GM18951 (cell line): ENCODE measurements at regions not wholly inside any gene's neighbourhood (a gene's known extent, or its start where the extent isn't known, plus 50 kb on each side); places are given as distances from the start of the nearest gene placed in this dataset.

Experiments
- POLR2A ChIP-seq: IDR thresholded peaks from 4 replicates; pipeline ENCODE4 v1.6.1; 2011; ENCODE audit warnings: mild to moderate bottlenecking; ENCODE audit not compliant: insufficient read length, insufficient read depth; ENCODE audit errors: extremely low read depth
- in situ Hi-C: fragments of 300-500 bp; cut with MboI; formaldehyde crosslinking; loops from one replicate; pipeline ENCODE4 v1.12.0; 2022; ENCODE audit warnings: low sequenced_read_pairs, mixed read lengths, inconsistent platforms; ENCODE audit not compliant: unreplicated experiment

DNA sequence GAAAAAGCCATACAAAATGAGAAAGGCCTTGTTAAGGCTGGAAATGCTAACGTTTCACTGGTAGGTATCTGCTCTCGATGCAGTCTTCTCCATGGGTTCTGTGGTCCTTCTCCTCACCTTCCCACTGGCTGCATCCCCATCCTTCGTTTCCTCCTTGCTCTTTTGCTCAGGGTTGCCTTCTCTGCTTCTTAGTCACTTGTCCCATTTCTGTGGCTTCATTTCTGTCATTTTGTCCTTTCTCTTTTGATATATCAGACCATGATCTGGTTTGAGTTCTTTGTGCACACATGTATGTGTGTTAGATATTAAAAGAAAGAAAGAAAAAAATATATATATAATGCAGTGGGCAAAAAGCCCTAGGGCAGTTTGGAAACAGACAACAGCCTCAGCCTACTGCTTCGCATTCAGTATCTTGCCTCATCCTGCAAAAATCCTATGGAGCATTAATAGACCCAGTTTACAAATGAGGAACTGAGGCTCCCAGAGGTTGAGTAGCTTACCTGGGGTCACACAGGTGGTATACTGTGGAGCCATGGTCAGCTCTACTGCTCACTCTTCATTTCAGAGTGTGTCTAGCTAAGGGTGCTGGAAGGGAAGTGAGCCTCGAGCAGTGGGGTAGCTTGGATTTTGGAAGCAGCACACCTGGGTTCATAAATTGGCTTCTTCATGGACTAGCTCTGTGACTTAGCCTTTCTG is 57.6 kb upstream of the MEDAG start:
- in situ Hi-C loops, result no loop called here
- no peak for TF ChIP-seq POLR2A

DNA sequence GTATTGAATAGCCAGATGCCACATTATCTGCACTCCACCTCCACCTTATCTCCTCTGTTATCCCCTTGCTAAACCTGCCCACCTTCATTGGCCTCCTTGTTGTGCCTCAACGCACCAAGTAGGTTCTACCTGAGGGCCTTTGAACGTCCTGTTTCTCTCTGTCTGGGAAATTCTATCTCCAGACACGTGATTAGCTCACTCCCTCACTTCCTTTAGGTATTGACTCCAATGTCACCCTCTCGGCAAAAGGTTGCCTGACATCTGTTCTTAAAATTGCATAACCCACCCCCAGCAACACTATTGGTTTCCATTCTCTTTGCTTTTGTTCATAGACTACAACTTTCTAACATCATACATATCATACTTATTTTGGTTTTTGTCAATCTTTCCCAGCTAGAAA is 56.5 kb upstream of the MEDAG start:
- in situ Hi-C loops, result no loop called here
- no peak for TF ChIP-seq POLR2A

DNA sequence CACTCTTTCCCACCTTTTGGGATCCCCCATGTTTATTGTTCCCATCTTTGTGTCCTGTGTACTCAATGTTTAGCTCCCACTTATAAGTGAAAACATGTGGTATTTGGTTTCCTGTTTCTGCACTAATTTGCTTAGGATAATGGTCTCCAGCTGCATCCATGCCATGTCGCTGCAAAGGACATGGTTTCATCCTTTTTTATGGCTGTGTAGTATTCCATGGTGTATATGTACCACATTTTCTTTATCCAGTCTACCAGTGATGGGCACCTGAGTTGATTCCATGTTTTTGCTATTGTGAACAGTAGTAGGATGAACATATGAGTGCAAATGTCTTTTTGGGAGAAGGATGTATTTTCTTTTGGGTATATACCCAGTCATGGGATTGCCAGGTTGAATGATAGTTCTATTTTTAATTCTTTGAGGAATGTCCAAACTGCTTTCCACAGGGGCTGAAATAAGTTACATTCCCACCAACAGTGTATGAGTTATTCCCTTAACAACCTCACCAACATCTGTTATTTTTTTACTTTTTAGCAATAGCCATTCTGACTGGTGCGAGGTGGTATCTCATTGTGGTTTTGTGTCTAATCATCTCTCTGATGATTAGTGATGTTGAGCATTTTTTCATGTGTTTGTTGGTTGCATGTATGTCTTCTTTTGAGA is 55.7 kb upstream of the MEDAG start:
- TF ChIP-seq POLR2A, result no peak
- in situ Hi-C loops, result no loop called here

DNA sequence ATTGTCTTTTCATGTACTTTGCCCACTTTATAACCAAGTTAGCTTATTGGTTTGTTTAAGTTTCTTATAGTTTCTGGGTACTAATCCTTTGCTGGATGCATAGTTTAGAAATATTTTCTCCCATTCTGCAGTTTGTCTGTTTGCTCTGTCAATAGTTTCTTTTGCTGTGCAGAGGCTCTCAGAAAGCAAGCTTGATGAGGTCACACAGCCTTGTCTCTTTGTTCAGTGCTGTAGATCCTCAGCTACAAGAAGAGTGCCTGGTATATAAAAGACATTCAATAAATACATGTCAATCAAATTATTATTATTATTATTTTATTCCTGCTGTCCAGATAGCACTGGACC is 55.2 kb upstream of the MEDAG start:
- in situ Hi-C loops, result no loop called here
- no peak for TF ChIP-seq POLR2A

DNA sequence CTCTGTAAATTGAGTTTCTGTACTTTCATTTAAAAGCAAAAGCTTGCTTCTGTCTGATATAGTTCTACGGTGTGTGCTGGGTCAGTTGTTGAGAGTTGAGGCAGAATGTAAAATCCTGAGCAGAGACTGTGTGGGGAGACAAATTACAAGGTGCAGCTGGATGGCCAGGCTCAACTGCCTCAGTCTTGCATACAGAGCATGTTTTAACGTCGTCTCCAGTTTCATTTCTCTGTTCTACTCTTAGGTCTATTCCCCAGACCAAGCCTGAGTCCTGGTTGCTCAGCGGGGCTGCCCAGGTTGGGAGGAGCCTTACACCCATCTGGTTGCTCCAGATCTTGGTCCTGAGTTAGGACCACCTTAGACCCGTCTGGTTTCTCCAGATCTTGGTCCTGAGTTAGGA is 54.4 kb upstream of the MEDAG start:
- in situ Hi-C loops, result no loop called here

DNA sequence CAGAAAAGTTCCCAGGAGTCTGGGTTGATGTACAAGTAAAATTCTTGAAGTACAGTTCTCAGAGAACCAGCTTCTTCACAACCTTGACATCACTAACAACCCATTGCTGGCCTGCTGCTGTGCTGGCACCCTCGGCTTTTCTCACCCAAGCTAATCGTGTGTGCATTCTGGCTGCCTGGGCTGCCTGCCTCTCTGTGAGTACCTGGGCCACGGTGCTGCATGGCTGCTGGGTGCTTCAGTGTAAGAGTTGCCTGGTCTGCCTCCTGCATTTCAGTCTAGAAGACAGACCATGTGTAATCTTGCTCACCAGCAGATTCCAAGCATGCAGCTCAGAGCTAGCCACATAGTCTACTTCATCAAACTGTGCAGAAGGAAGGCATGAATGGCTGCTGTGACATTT is 50.5 kb upstream of the MEDAG start:
- no peak for TF ChIP-seq POLR2A
- in situ Hi-C loops, result no loop called here

More for the DNA sequence above, 54.4 kb upstream of the MEDAG start:
- TF ChIP-seq POLR2A, result no peak

DNA sequence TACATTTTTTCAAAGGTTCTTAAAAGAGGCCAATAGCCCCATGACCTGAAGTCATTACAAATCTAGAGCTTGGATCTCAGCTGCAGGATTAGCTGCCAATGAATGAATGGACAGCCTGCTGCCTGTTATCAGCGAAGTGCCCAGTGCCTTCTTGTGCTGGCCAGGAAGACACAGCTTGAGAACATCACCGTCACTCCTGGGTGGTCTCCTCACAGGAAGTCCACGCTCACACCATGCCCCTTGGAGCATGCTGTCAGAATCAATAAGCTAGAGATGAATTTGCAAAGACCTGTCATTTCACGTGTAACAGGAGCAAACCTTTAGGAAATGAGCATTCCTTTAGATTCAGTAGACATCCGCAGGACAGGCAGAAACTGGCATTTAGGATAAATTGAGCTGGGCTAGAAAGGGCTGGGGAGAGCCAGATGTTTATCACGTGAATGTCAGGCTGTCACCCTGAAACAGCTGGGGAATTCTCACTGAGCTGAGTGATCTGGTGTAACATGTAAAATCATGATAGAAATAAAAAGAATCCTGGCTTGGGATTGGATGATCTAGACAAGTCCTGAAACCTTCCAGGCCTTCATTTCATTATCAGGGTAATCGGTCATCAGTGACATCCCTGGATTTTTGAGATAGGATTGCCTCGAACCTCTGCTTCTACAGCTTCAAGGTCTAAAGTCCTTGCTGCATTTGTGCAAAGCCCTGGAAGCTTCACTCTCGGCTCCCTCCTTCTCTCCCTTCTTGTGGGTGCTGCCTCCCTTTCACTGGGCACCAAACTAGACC is 49.9 kb upstream of the MEDAG start:
- in situ Hi-C loops, result no loop called here

More for the DNA sequence above, 49.9 kb upstream of the MEDAG start:
- TF ChIP-seq POLR2A, result no peak
